B cell (primary cell): ENCODE measurements at regions not wholly inside any gene's neighbourhood (a gene's known extent, or its start where the extent isn't known, plus 50 kb on each side); places are given as distances from the start of the nearest gene placed in this dataset.

Source experiments
- CTCF ChIP-seq: fragments of 200-600 bp; IDR thresholded peaks from one replicate; pipeline ENCODE4 v1.8.0; 2022; ENCODE audit warnings: antibody characterized with exemption, mild to moderate bottlenecking
- EZH2 ChIP-seq: IDR thresholded peaks from 2 replicates; pipeline ENCODE4 v1.6.1; 2012; ENCODE audit warnings: borderline replicate concordance, low read depth, mild to moderate bottlenecking, moderate library complexity, low read length; ENCODE audit not compliant: insufficient read depth, poor library complexity, severe bottlenecking

- TF ChIP-seq CTCF: no peak
- TF ChIP-seq EZH2: no peak
Measured at GRCh38 chr7:108637049-108637621, 67.5 kb downstream of the DNAJB9 start.
